K562 (cell line): ENCODE measurements at regions not wholly inside any gene's neighbourhood (a gene's known extent, or its start where the extent isn't known, plus 50 kb on each side); places are given as distances from the start of the nearest gene placed in this dataset.

Source experiments
- ADNP ChIP-seq: fragments of 200-800 bp; sonication (Bioruptor generic); IDR thresholded peaks from 2 replicates; pipeline ENCODE4 v1.6.1; 2016; ENCODE audit warnings: missing genetic modification characterization, missing compliant biosample characterization
- CBFA2T2 ChIP-seq: fragments of 450-650 bp; conservative IDR thresholded peaks from 2 replicates; pipeline ENCODE4 v1.6.1; 2017; ENCODE audit warnings: mild to moderate bottlenecking
- CBFA2T3 ChIP-seq: fragments of 450-650 bp; IDR thresholded peaks from 2 replicates; pipeline ENCODE4 v1.6.1; 2017
- CCAR2 ChIP-seq: fragments of 200-400 bp; formaldehyde crosslinking; IDR thresholded peaks from 2 replicates; pipeline ENCODE4 v1.6.1; 2017; ENCODE audit warnings: mild to moderate bottlenecking, low read depth, low read length
- CEBPG ChIP-seq, 3 experiments: fragments of 200-800 bp in 1 of 3; sonication (Bioruptor generic) in 1 of 3; sonication (generic) in 1 of 3; formaldehyde crosslinking in 1 of 3; IDR thresholded peaks in 2 of 3; conservative IDR thresholded peaks in 1 of 3; 2 replicates each; pipeline versions ENCODE4 v1.6.1 to v1.8.0; 2016 to 2022; ENCODE audit warnings: missing compliant biosample characterization in 2 of 3, missing genetic modification characterization in 2 of 3, mild to moderate bottlenecking in 1 of 3, missing genetic modification reagents in 1 of 3
- ETV5 ChIP-seq: sonication (generic); formaldehyde crosslinking; IDR thresholded peaks from 2 replicates; pipeline ENCODE4 v1.4.0; 2020; ENCODE audit warnings: low read depth, mild to moderate bottlenecking, missing genetic modification reagents
- GABPB1 ChIP-seq: sonication (generic); formaldehyde crosslinking; IDR thresholded peaks from 2 replicates; pipeline ENCODE4 v1.8.0; 2022; ENCODE audit warnings: mild to moderate bottlenecking, missing genetic modification reagents
- HIVEP1 ChIP-seq: fragments of 250-450 bp; sonication (Bioruptor Pico); IDR thresholded peaks from 2 replicates; pipeline ENCODE4 v1.4.0; 2020; ENCODE audit warnings: mild to moderate bottlenecking
- MCM7 ChIP-seq, 2 experiments: fragments of 450-650 bp; IDR thresholded peaks; 2 replicates each; pipeline ENCODE4 v1.6.1; 2016 to 2018
- MYNN ChIP-seq, 2 experiments: sonication (generic); formaldehyde crosslinking in 1 of 2; IDR thresholded peaks; 2 replicates each; pipeline versions ENCODE4 v1.5.0 to v1.6.1; 2016 to 2020; ENCODE audit warnings: antibody characterized with exemption in 1 of 2, missing genetic modification reagents in 1 of 2
- NFRKB ChIP-seq: fragments of 450-650 bp; IDR thresholded peaks from 2 replicates; pipeline ENCODE4 v1.6.1; 2016; ENCODE audit warnings: low read depth
- RHOXF2B ChIP-seq: fragments of 250-450 bp; sonication (Bioruptor Pico); conservative IDR thresholded peaks from 2 replicates; pipeline ENCODE4 v1.5.1; 2021
- ZNF57 ChIP-seq: fragments of 450-650 bp; formaldehyde crosslinking; IDR thresholded peaks from 2 replicates; pipeline ENCODE4 v1.4.0; 2020; ENCODE audit warnings: mild to moderate bottlenecking, moderate library complexity
- TF ChIP-seq, protein P1 (sequence below): sonication (generic); formaldehyde crosslinking; IDR thresholded peaks from 2 replicates; pipeline ENCODE4 v1.9.0; 2022; ENCODE audit warnings: mild to moderate bottlenecking, missing genetic modification reagents
- TF ChIP-seq, protein P2 (sequence below): fragments of 450-650 bp; formaldehyde crosslinking; IDR thresholded peaks from 2 replicates; pipeline ENCODE4 v1.4.0; 2020; ENCODE audit warnings: mild to moderate bottlenecking, moderate library complexity
- TF ChIP-seq, protein P3 (sequence below), 2 experiments: fragments of 450-650 bp; IDR thresholded peaks; 2 replicates each; pipeline ENCODE4 v1.6.1; 2016; ENCODE audit warnings: mild to moderate bottlenecking in 2 of 2, borderline replicate concordance in 1 of 2, low read depth in 1 of 2, moderate library complexity in 1 of 2

DNA sequence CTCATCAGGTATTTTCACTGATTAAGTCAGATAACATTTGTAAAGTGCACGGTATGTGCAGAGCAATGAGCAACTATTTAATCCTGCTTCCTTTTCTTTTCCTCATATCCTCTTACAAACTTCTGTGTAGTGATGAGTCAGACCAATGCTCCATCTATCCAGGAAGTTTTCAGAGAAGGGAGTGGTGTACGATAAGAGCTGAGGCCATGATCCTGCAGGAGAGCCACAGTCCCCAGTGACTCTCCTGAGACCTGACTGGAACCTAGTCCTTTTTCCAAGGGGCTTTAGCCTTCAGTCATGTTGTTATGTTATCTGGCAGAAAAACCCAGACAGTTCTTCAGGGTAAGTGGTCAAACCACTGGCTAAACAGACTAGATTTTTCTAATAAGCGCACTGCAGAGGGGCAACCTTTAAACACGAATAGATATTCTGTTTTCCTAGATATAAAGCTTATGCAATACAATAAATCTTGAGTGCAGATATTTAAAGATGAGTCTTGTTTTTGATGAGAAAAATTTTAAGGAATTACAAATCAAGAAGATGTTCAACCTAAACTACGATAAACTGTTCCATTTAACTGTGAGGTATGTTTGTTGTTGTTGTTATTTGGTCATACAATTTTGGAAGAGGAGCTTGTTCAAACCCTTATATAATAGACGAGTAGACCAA lies 110.5 kb upstream of the RAP2B start (continued):
- TF ChIP-seq NFRKB (0 out of 2 replicates have a peak, but pooled peaks have one; percentile 6), ZNF57 (no peak), MYNN (IDR thresholded peaks at IDR 0.05) (no peak), MYNN (CRISPR knock-in tag; IDR thresholded peaks at IDR 0.05) (no peak), CBFA2T2 (0 out of 2 replicates have a peak, but pooled peaks have one; percentile 25), RHOXF2B (CRISPR knock-in tag) (no peak), ADNP (tag) (peak; percentile 32; the same call in 1 of the 2 replicates), CEBPG (CRISPR knock-in tag; IDR thresholded peaks at IDR 0.05) (no peak), CEBPG (tag; conservative IDR thresholded peaks at IDR 0.05 in 1 of 2, IDR thresholded peaks at IDR 0.05 in 1 of 2) (peak in 1 of 2 experiments; percentile 65; a peak in 2 of 4 replicates), MCM7 (IDR thresholded peaks at IDR 0.05) (0 out of 4 replicates have a peak, but pooled peaks of 1 of the 2 experiments have one; percentile 20), CBFA2T3 (peak; percentile 66), GABPB1 (no peak), HIVEP1 (CRISPR knock-in tag) (no peak), ETV5 (CRISPR knock-in tag) (peak; percentile 20; the same call in 1 of the 2 replicates), CCAR2 (no peak)
- TF ChIP-seq, protein P1, sequence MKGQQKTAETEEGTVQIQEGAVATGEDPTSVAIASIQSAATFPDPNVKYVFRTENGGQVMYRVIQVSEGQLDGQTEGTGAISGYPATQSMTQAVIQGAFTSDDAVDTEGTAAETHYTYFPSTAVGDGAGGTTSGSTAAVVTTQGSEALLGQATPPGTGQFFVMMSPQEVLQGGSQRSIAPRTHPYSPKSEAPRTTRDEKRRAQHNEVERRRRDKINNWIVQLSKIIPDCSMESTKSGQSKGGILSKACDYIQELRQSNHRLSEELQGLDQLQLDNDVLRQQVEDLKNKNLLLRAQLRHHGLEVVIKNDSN = no peak
- TF ChIP-seq, protein P2, sequence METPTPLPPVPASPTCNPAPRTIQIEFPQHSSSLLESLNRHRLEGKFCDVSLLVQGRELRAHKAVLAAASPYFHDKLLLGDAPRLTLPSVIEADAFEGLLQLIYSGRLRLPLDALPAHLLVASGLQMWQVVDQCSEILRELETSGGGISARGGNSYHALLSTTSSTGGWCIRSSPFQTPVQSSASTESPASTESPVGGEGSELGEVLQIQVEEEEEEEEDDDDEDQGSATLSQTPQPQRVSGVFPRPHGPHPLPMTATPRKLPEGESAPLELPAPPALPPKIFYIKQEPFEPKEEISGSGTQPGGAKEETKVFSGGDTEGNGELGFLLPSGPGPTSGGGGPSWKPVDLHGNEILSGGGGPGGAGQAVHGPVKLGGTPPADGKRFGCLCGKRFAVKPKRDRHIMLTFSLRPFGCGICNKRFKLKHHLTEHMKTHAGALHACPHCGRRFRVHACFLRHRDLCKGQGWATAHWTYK (CRISPR knock-in tag) = no peak
- TF ChIP-seq, protein P3, sequence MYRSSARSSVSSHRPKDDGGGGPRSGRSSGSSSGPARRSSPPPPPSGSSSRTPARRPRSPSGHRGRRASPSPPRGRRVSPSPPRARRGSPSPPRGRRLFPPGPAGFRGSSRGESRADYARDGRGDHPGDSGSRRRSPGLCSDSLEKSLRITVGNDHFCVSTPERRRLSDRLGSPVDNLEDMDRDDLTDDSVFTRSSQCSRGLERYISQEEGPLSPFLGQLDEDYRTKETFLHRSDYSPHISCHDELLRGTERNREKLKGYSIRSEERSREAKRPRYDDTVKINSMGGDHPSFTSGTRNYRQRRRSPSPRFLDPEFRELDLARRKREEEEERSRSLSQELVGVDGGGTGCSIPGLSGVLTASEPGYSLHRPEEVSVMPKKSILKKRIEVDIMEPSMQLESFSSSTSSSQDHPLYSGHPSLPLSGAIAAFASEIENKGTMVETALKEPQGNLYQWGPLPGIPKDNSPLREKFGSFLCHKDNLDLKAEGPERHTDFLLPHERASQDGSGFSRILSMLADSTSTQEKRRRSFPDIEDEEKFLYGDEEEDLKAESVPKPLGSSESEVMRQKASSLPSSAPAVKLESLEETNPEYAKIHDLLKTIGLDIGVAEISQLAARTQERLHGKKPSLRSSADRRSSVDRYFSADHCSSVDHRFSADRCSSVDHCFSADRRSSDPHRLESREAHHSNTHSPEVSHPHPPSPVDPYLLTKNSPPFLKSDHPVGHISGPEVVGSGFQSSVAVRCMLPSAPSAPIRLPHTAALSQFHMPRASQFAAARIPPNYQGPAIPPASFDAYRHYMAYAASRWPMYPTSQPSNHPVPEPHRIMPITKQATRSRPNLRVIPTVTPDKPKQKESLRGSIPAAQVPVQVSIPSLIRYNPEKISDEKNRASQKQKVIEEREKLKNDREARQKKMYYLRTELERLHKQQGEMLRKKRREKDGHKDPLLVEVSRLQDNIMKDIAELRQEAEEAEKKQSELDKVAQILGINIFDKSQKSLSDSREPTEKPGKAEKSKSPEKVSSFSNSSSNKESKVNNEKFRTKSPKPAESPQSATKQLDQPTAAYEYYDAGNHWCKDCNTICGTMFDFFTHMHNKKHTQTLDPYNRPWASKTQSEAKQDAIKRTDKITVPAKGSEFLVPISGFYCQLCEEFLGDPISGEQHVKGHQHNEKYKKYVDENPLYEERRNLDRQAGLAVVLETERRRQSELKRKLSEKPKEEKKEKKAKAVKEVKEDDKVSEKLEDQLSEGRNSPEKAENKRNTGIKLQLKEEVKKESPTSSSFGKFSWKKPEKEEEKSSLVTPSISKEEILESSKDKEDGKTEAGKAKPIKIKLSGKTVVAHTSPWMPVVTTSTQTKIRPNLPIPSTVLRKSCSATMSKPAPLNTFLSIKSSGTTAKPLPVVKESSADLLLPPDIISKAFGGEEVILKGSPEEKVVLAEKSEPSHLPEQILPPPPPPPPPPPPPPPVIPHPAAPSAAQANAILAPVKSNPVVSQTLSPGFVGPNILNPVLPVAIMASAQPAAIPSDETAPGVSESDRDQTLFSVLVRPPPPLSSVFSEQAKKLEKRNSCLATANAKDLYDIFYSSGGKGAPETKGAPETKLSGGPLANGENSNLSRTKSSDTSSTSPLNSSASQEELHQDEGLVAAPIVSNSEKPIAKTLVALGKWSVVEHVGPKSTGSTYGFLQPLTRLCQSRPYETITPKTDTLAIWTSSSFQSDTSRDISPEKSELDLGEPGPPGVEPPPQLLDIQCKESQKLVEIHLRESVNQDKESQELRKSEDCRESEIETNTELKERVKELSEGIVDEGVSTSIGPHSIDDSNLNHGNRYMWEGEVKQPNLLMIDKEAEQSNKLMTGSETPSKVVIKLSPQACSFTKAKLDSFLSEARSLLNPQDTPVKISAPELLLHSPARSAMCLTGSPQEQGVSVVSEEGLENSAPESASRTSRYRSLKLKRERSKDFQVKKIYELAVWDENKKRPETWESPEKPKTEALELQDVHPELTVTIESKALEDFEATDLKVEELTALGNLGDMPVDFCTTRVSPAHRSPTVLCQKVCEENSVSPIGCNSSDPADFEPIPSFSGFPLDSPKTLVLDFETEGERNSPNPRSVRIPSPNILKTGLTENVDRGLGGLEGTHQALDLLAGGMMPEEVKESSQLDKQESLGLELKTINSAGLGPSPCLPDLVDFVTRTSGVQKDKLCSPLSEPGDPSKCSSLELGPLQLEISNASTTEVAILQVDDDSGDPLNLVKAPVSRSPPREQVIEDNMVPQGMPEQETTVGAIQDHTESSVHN (IDR thresholded peaks at IDR 0.05; ENCODE audit: borderline replicate concordance in 1 of 2, low read depth in 1 of 2) = peak in 1 of 2 experiments; percentile 27; a peak in 1 of 4 replicates
